ENCODE measurements at regions not wholly inside any gene's neighbourhood (a gene's known extent, or its start where the extent isn't known, plus 50 kb on each side); places are given as distances from the start of the nearest gene placed in this dataset.

- no peak for DNase-seq
- intact Hi-C loops (cut with DNase I): no loop called here
Observed at GRCh38 chr6:14665827-14666724, 548.5 kb downstream of the CD83 start.

DNA sequence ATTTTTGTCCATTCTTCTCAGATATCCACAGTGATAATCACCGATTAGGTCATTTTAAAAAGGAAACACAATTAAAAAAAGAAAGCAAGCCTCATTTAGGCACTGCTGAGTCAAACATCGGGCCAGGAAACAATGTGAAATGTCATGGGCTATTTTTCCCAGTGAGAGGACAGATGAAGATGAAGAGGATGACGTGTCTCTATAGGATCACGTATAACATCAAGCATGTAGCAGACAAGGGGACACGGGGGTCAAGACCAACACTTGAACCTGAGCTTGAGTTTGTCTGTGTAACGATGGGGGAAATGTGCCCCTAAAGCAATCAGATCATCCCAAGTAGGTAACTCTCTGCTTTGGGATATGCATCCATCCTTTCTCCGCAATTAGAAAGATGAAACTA, 553.2 kb downstream of the CD83 start:
- intact Hi-C loops (cut with DNase I): no loop called here
- no peak for DNase-seq

GRCh38 chr6:14671261-14671681, 553.7 kb downstream of the CD83 start:
- intact Hi-C loops (cut with DNase I): no loop called here
- no peak for DNase-seq

GRCh38 chr6:14671937-14672336, 554.4 kb downstream of the CD83 start:
- intact Hi-C loops (cut with DNase I): no loop called here
- DNase-seq: no peak

DNA sequence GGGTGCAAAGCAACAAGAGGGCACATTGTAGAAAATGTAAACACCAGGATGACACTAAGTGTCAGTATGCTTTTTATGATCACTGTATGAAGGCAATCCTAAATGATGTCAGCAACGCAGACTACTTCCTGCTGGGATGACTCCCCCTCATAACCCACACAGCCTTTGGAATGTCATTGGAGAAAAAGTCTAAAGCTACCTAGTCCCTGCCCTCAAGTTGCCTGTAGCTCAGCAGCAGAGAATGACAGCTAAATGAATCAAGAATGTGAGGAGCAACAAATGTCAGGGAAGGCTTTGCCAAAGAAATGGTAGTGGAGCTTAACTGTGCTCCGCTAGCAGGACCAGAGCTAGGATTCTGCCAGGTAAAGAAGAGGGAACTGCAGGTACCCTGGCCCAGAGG, 555.6 kb downstream of the CD83 start:
- no peak for DNase-seq
- intact Hi-C loops (cut with DNase I): no loop called here

GRCh38 chr6:14674458-14674857, 556.9 kb downstream of the CD83 start:
- intact Hi-C loops (cut with DNase I): no loop called here
- DNase-seq: no peak

DNA sequence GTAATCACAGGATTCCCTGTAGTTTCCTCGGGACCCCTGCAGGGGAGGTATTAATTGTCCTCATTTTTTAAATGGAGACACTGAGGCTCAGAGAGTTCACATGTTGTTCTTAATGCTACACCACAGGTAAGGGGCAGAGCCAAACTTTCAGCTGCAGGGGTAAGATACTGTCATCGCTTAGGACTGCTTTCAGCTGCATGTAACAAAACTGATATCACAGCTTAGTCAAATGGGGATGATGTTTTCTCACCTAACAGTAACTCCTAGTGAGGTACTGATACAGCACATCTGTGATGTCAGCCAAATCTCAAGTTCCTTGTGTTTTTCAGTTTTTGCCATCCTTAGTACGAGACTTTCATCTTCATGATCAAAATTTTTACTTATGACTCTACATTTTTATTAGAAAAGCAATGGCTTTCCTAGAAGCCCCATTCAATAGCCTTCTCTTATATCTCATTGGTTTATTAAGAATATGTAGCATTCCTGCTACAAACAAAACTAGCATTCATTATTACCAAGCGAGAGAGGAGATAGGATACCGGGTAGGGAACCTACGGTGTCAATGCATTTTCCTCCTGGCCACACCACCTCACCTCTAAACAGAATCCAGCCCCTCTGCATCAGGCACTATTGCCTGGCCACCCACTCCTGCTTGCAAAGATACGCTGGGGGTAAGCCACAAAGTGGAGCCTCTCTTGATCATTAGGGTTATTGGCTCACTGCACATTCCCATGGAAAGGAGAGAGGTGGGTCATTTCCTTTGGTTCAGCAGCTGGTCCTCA, 557.5 kb downstream of the CD83 start:
- DNase-seq: no peak
- intact Hi-C loops (cut with DNase I): no loop called here

GRCh38 chr6:14676064-14676463, 558.5 kb downstream of the CD83 start:
- intact Hi-C loops (cut with DNase I): no loop called here
- DNase-seq: no peak

- intact Hi-C loops (cut with DNase I): no loop called here
- no peak for DNase-seq
Observed at GRCh38 chr6:14676977-14677781, 559.6 kb downstream of the CD83 start.

GRCh38 chr6:14681699-14682487, 564.0 kb upstream of the JARID2 start:
- DNase-seq: no peak
- intact Hi-C loops (cut with DNase I): no loop called here

DNA sequence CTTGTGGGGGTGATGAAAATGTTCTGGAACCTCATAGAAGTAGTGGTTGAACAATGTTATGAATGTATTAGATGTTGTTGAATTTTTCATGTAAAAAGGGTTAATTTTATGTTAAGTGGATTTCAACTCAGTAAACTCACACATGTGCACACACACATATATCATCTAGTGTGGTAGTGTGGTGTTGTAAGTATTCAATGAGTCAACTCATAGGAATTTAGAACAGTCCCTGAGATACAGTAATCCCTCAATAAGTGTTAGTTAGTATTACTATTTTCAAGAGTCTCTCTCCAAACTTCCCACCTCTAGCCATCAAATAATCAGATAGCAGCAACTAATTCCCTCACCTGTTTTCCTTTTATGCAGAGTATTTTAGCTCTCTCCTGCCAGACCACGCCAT, 563.1 kb upstream of the JARID2 start:
- DNase-seq: no peak
- intact Hi-C loops (cut with DNase I): no loop called here

- no peak for DNase-seq
- intact Hi-C loops (cut with DNase I): no loop called here
Observed at GRCh38 chr6:14689639-14690038, 556.2 kb upstream of the JARID2 start.

GRCh38 chr6:14690120-14691056, 555.5 kb upstream of the JARID2 start:
- intact Hi-C loops (cut with DNase I): no loop called here
- no peak for DNase-seq

- intact Hi-C loops (cut with DNase I): no loop called here
- no peak for DNase-seq
Observed at GRCh38 chr6:14692208-14692607, 553.7 kb upstream of the JARID2 start.

GRCh38 chr6:14693301-14694192, 552.3 kb upstream of the JARID2 start:
- DNase-seq: no peak
- intact Hi-C loops (cut with DNase I): no loop called here

- intact Hi-C loops (cut with DNase I): no loop called here
- DNase-seq: no peak
Observed at GRCh38 chr6:14694308-14694707, 551.6 kb upstream of the JARID2 start.

DNA sequence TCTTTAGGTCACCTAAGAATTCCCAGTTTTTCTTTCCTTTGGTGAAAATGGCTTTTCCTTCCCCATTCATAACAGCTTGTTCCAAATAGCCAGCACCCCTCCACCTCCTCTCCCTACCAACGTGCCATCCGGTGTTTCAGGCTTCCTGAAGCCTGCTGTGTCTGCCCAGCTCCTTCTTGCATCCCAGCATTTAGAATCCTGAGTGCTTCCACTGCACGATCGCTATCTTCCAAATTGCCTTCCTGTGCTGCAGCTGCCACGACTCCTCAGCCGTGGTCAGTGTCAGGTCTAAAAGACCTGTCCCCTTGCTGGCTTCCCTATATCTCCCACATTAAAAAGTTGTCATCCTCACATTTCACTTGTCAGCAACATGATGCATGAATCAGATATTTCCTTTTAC, 550.3 kb upstream of the JARID2 start:
- intact Hi-C loops (cut with DNase I): no loop called here

DNA sequence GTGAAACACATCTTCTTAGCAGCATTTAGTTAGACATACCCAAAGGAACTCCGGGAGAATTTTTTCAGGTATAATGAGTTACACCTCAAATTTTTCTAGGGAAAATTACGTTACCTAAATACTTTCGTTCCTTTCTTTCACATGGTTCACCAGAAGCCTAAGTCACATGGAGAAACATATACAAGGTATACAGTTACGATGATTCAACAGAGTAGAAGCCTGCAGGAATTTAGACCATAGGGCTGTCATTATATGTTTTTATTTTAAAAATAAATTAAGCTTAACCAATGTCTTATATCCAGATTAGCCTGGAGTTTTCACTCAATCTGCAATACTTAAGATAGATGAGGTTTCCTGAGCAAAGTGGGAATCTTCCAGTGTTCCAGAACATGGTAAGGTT, 549.5 kb upstream of the JARID2 start:
- intact Hi-C loops (cut with DNase I): no loop called here
- DNase-seq: no peak

More for the DNA sequence above, 550.3 kb upstream of the JARID2 start:
- DNase-seq: no peak

All from posterior cingulate gyrus (tissue), 11 donors.